Lung (tissue), 11 donors: ENCODE measurements at regions not wholly inside any gene's neighbourhood (a gene's known extent, or its start where the extent isn't known, plus 50 kb on each side); places are given as distances from the start of the nearest gene placed in this dataset.

ENCODE experiments used
- ATAC-seq: fragments of 200-7000 bp; cut with Tn5 transposase; one replicate; pipeline ENCODE4 v1.9.1; 2020; ENCODE audit warnings: moderate number of reproducible peaks; ENCODE audit not compliant: insufficient read depth, low FRiP score
- DNase-seq, 3 donors: peaks; one replicate each; pipeline ENCODE4 v3.0.0-alpha.2; 2013 to 2017
- H3K27ac ChIP-seq, 2 donors: one replicate each; pipeline ENCODE4 v1.5.1; 2013; ENCODE audit warnings: mild to moderate bottlenecking in 2 of 2, moderate library complexity in 2 of 2, control low read depth in 1 of 2, inconsistent platforms in 1 of 2, low read depth in 1 of 2, low read length in 1 of 2
- H3K27me3 ChIP-seq, 3 donors: one replicate each; pipeline ENCODE4 v1.5.1; 2013; ENCODE audit warnings: low read length in 2 of 3; ENCODE audit not compliant: control insufficient read depth in 3 of 3, insufficient read depth in 3 of 3
- H3K36me3 ChIP-seq, 4 donors: one replicate each; pipeline ENCODE4 v1.5.1; 2013; ENCODE audit warnings: low read length in 4 of 4, mild to moderate bottlenecking in 1 of 4, moderate library complexity in 1 of 4; ENCODE audit not compliant: control insufficient read depth in 4 of 4, insufficient read depth in 4 of 4
- H3K4me1 ChIP-seq, 5 donors: one replicate each; pipeline ENCODE4 v1.5.1; 2013; ENCODE audit warnings: low read length in 5 of 5, mild to moderate bottlenecking in 2 of 5, moderate library complexity in 1 of 5; ENCODE audit not compliant: control insufficient read depth in 5 of 5, insufficient read depth in 5 of 5
- H3K4me3 ChIP-seq: one replicate; pipeline ENCODE4 v1.5.1; 2013; ENCODE audit warnings: mild to moderate bottlenecking, control low read depth, moderate library complexity
- H3K9ac ChIP-seq, 2 donors: one replicate each; pipeline ENCODE4 v1.5.1; 2013; ENCODE audit warnings: low read length in 2 of 2, control low read depth in 1 of 2; ENCODE audit not compliant: insufficient read depth in 1 of 2
- H3K9me3 ChIP-seq, 4 donors: one replicate each; pipeline ENCODE4 v1.5.1; 2013; ENCODE audit warnings: low read length in 3 of 4, mild to moderate bottlenecking in 1 of 4, moderate library complexity in 1 of 4; ENCODE audit not compliant: control insufficient read depth in 4 of 4, insufficient read depth in 3 of 4
- CTCF ChIP-seq: IDR thresholded peaks from 2 replicates; pipeline ENCODE4 v1.5.1; 2012; ENCODE audit warnings: mild to moderate bottlenecking; ENCODE audit errors: control extremely low read depth, extremely low read depth
- WGBS, 2 donors: extraction: QIAGEN DNeasy Blood & Tissue Kit; methylation state at CpG; one replicate each; pipeline ENCODE4 v1.1.7; 2013; 5-methylcytosine and 5-hydroxymethylcytosine counted together
- donor health status: control.
- donor health status: control.
- donor health status: Bipolar disorder and iron deficiency.
- donor health status: healthy.
- donor health status: DM: yes; HTN: yes; CAD: no.

GRCh38 chr12:123091230-123092150, 59.4 kb downstream of the PITPNM2 start:
- H3K9ac ChIP-seq = no peak overlapping the region

GRCh38 chr12:123089631-123090353, 61.1 kb downstream of the PITPNM2 start:
- peak overlapping the region in 1 of 2 donors; percentile 38 for H3K27ac ChIP-seq

More at GRCh38 chr12:123091230-123092150, 59.4 kb downstream of the PITPNM2 start:
- no peaks in the 10 kb centered on the region for H3K9me3 ChIP-seq
- no peak for DNase-seq
- TF ChIP-seq CTCF = no peak
- no peak overlapping the region for H3K27ac ChIP-seq
- no peak for ATAC-seq
- H3K4me1 ChIP-seq = peaks cover 5 to 39% (median 20%) of the 10 kb centered on the region in 5 donors
- no peaks in the 10 kb centered on the region for H3K36me3 ChIP-seq
- 93 to 96% methylated on average over 8 of the region's 8 CpGs for WGBS, 2 donors
- no peak overlapping the region for H3K4me3 ChIP-seq
- H3K27me3 ChIP-seq = no peaks in the 10 kb centered on the region

GRCh38 chr12:123089140-123089539, 61.8 kb downstream of the PITPNM2 start:
- ATAC-seq (no peak), DNase-seq (no peak)
- peak overlapping the region in 1 of 2 donors; percentile 38 for H3K27ac ChIP-seq
- no peaks in the 10 kb centered on the region for H3K27me3 ChIP-seq
- H3K4me3 ChIP-seq = no peak overlapping the region
- TF ChIP-seq CTCF = no peak
- WGBS, 2 donors = 67 to 84% methylated on average over 6 of the region's 6 CpGs
- peaks cover 0 to 30% (median 4%) of the 10 kb centered on the region in 5 donors for H3K4me1 ChIP-seq
- no peaks in the 10 kb centered on the region for H3K36me3 ChIP-seq
- H3K9ac ChIP-seq = no peak overlapping the region
- no peaks in the 10 kb centered on the region for H3K9me3 ChIP-seq

More at GRCh38 chr12:123089631-123090353, 61.1 kb downstream of the PITPNM2 start:
- no peak overlapping the region for H3K9ac ChIP-seq
- H3K4me1 ChIP-seq = peaks cover under 1 to 30% (median 9%) of the 10 kb centered on the region in 5 donors
- TF ChIP-seq CTCF = no peak
- H3K27me3 ChIP-seq = no peaks in the 10 kb centered on the region
- no peak overlapping the region for H3K4me3 ChIP-seq
- no peak for DNase-seq
- no peaks in the 10 kb centered on the region for H3K36me3 ChIP-seq
- 54 to 67% methylated on average over 2 of the region's 2 CpGs for WGBS, 2 donors
- no peaks in the 10 kb centered on the region for H3K9me3 ChIP-seq
- ATAC-seq = no peak
